ENCODE measurements at regions not wholly inside any gene's neighbourhood (a gene's known extent, or its start where the extent isn't known, plus 50 kb on each side); places are given as distances from the start of the nearest gene placed in this dataset.

DNA sequence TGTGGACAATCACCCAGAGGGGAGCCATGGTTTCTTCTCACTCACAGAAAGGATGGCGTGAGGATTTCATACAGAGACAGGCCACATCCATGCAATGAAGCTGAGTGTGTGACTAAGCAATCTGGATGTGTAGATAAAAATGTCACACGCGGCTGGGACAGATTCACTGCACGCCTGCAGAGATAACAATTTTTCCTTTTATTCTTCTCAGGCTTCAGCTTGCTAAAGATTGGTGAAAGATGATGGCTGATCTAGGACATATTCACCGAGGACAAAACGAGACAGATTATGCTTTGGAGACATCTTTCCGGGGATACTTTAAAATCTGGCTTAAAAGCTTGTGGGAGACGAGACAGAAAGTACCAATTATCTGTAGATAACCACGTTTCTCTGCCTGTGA, 313.9 kb upstream of the TRPC7 start:
- Mint-ChIP-seq H3K27me3 (no peaks in the 10 kb centered on the region), H3K27ac (no peak overlapping the region), H3K9me3 (peaks cover 3% of the 10 kb centered on the region), H3K36me3 (ENCODE audit: low read depth) (no peaks in the 10 kb centered on the region), H3K4me1 (ENCODE audit: low read depth) (no peaks in the 10 kb centered on the region), H3K4me3 (no peak overlapping the region)
- TF ChIP-seq, protein P1, sequence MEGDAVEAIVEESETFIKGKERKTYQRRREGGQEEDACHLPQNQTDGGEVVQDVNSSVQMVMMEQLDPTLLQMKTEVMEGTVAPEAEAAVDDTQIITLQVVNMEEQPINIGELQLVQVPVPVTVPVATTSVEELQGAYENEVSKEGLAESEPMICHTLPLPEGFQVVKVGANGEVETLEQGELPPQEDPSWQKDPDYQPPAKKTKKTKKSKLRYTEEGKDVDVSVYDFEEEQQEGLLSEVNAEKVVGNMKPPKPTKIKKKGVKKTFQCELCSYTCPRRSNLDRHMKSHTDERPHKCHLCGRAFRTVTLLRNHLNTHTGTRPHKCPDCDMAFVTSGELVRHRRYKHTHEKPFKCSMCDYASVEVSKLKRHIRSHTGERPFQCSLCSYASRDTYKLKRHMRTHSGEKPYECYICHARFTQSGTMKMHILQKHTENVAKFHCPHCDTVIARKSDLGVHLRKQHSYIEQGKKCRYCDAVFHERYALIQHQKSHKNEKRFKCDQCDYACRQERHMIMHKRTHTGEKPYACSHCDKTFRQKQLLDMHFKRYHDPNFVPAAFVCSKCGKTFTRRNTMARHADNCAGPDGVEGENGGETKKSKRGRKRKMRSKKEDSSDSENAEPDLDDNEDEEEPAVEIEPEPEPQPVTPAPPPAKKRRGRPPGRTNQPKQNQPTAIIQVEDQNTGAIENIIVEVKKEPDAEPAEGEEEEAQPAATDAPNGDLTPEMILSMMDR (IDR thresholded peaks at IDR 0.05) = no peak
- ATAC-seq (no peak), DNase-seq (no peak)
- POLR2A ChIA-PET = no interaction called here
- intact Hi-C loops (cut with micrococcal nuclease) = no loop called here
- CTCF ChIA-PET = no interaction called here

DNA sequence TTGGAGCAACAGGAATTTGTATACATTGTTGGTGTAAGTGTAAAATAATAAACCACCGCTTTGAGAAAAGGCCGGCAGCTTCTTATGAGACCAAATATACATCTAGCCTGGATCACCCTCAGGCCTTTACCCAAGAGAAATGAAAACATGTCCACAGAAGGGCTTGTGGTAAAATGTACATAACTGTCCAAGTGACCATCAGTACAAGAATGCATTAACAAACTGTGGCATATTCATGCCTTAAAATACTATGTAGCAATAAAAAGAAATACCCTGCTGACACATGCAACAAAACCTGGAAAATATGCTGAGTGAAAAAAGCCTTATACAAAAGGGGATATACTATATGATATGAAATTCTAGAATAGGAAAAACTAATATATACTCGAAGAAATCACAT, 311.9 kb upstream of the TRPC7 start:
- CTCF ChIA-PET = no interaction called here
- ATAC-seq = no peak
- Mint-ChIP-seq H3K9me3 (peaks cover 3% of the 10 kb centered on the region), H3K36me3 (ENCODE audit: low read depth) (no peaks in the 10 kb centered on the region), H3K27me3 (no peaks in the 10 kb centered on the region), H3K27ac (no peak overlapping the region), H3K4me3 (no peak overlapping the region), H3K4me1 (ENCODE audit: low read depth) (no peaks in the 10 kb centered on the region)
- no peak for DNase-seq
- intact Hi-C loops (cut with micrococcal nuclease) = no loop called here
- TF ChIP-seq, protein P1 (IDR thresholded peaks at IDR 0.05) = no peak
- POLR2A ChIA-PET = no interaction called here

DNA sequence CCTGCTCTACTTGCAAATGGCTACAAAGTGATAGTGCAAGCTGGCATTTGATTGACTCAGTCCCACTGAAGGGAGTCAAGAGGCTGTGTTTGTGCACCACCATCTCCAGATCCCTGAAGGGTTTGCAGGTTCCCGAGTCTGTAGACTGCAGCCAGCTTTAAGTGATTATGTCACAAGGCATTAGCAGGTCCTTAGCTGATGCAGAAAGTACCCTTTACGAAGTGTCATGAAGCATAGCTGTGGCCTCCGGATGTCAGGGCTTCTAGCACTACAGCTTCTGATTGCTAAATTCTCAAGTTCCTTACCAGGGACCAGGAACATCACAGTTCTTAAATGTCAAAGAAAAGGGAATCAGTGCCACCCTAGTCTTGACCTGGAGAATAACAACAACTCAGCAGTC, 311.3 kb upstream of the TRPC7 start:
- Mint-ChIP-seq H3K4me3 (no peak overlapping the region), H3K36me3 (ENCODE audit: low read depth) (no peaks in the 10 kb centered on the region), H3K27ac (no peak overlapping the region), H3K9me3 (peaks cover 3% of the 10 kb centered on the region), H3K4me1 (ENCODE audit: low read depth) (no peaks in the 10 kb centered on the region), H3K27me3 (no peaks in the 10 kb centered on the region)
- TF ChIP-seq, protein P1 (IDR thresholded peaks at IDR 0.05) = no peak
- POLR2A ChIA-PET = no interaction called here
- intact Hi-C loops (cut with micrococcal nuclease) = no loop called here
- DNase-seq = no peak
- CTCF ChIA-PET = no interaction called here
- no peak for ATAC-seq

DNA sequence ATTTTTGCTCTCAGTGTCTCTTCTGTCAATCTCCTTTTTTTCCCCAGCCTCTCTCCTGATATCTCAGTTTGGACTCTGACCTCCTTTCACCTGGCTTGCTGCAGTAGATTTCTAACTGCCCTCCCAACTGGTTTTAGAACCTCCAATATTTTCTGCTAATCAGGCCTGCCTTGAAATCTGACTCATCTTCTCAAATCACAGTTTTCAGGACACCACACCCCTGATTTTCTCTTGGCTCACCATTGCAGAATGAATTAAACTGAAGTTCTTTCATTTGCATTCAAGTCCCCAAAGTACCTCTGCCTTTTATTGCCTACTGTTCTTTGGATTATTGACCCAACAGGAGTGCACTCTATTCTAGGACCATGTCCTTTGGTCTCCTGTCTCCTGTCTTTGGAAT, 310.4 kb upstream of the TRPC7 start:
- Mint-ChIP-seq H3K4me1 (ENCODE audit: low read depth) (no peaks in the 10 kb centered on the region), H3K9me3 (peaks cover 3% of the 10 kb centered on the region), H3K4me3 (no peak overlapping the region), H3K36me3 (ENCODE audit: low read depth) (no peaks in the 10 kb centered on the region), H3K27ac (no peak overlapping the region), H3K27me3 (no peaks in the 10 kb centered on the region)
- POLR2A ChIA-PET = no interaction called here
- DNase-seq (no peak), ATAC-seq (no peak)
- TF ChIP-seq, protein P1 (IDR thresholded peaks at IDR 0.05) = no peak
- intact Hi-C loops (cut with micrococcal nuclease) = no loop called here
- CTCF ChIA-PET = no interaction called here

DNA sequence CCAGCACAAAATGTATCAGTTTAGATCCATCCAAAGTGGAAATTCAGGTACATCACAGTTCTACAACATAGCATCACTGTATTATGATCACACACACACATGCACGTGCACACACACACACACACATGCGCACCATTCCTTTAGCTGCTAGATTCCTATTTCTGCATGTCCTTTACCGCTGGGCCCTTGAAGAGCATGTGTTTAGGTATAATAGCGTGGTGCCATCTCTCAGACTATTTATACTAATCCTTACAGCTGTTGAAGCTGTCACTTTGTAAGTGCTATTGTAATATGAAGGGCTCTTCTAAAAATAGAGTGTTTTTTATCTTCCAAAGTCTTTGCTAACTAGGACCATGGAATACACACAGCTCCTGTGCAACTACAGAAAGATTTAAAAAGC, 308.8 kb upstream of the TRPC7 start:
- Mint-ChIP-seq H3K4me3 (no peak overlapping the region), H3K27ac (no peak overlapping the region), H3K27me3 (no peaks in the 10 kb centered on the region), H3K36me3 (ENCODE audit: low read depth) (no peaks in the 10 kb centered on the region), H3K9me3 (no peaks in the 10 kb centered on the region), H3K4me1 (ENCODE audit: low read depth) (no peaks in the 10 kb centered on the region)
- ATAC-seq (no peak), DNase-seq (no peak)
- intact Hi-C loops (cut with micrococcal nuclease) = no loop called here
- POLR2A ChIA-PET = no interaction called here
- TF ChIP-seq, protein P1 (IDR thresholded peaks at IDR 0.05) = no peak
- CTCF ChIA-PET = no interaction called here
